NCI-H2196 treated with DMSO at 0.1 percent for 48 hours (cell line): ENCODE measurements at regions not wholly inside any gene's neighbourhood (a gene's known extent, or its start where the extent isn't known, plus 50 kb on each side); places are given as distances from the start of the nearest gene placed in this dataset.
"Not testable (repeated sequence)": the region's sequence is repeated elsewhere in the genome, so short reads cannot be mapped to it uniquely, and the experiment has no call there.

ENCODE experiments used
- DNase-seq: peaks from one replicate; lab custom pipeline; 2025; ENCODE audit not compliant: unreplicated experiment; lab: John Stamatoyannopoulos, UW

DNA sequence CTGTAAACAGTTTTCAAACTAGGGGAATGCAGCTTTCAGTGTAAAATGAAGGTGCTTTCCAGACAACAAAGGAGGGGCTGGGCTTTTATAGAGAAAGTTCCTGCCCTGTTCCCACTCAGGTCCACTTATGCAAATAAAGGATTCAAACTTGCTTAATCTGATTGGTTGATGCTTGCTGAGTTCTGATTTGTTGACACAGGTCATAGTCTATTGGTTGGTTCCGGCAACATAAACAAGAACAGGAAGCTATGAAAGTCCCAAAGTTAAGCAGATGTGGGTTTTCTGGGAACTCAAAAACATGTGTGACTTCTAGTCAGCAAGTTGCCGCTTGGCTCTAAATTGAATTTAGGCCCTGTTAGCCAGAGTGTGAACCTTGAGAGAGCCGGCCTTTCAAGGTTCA lies 194.2 kb upstream of the SVIL start:
- no peak for DNase-seq

DNA sequence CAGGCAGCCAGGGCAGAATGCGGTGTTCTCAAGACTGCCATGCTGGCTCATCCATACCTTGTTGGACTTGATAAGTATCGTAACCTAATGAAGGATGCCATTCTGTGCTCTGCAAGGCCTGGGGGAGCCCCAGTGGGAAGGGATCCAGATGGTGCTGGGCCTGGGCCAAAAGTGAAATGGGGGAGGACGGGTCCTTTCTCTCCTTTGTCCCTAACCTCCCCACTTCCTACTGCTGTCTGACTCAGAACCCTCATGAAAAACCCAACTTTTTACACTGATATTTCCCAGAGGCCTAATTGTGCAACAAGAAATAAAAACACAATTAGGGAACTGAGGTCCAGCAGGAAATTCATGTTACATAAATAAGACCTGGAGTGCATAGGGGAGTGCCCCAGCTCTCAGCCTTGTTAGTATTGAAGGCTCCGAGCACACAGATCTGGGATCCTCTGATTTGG lies 193.7 kb upstream of the SVIL start:
- DNase-seq, result no peak

DNA sequence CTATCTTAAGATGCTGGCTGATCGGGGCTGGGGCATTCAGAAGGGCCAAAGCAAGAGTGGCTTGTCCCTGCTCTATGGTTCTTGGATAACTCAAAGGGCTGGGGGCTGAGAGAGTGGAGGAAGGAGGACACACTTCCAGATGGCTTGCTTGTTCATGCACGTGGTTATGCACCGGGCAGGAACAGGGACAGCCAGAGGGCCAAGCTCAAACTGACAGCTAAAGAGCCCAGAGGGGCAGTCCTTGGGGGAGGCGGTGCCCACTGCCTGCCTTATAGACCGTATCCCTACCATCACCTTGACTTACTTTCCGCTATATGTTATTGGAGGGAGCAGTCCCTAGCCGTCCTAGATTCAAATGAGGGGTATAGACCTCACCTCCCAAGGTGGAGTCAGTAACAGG lies 192.7 kb upstream of the SVIL start:
- no peak for DNase-seq

DNA sequence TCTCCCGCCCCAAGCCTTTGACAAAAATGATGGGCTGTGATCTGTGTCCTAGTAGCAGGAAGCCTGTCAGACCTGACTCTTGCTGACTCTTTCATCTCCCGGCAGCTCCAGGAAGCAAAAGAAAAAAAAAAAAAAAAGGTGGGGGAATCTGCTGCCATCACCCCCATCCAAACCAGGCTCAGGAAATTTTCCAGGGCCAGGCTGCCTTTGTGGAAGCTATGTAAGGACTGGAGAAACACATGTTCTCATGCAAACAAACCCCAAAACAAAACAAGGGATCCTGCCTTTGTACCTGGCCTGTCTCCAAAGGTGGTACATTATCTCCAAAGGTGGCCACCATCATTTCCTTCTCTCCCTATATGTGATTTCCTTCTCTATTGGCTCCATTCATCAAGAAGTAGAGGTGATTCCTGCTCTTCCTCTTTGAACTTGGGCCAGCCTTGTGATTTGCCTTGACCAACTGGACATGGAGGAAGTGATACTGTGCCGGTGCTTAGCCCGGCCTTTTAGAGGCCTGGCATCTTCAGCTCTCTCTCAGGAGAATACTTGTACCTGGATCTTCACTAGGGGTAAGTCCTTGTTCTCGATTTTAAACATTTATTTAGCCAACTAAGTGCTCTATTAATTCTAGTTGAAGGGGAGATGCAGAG lies 192.2 kb upstream of the SVIL start:
- DNase-seq, result no peak

DNA sequence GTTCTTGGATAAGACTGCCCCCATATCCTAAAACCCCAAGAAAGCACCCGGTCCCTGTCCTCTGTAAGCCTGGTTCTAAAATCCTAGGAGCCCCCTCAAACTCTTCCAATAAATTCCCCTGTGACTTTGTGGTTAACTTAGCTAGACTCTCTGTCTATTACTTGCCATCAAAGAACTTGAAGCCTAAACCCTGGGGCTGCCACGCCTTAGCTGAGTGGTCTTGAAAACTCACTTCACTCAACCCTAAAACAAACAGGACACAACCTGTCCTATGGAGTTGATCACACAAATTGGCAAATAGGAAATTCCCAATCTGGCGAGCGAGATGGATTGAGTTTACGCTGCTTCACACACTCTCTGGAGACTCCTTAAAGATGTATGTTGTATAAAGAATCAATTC lies 191.4 kb upstream of the SVIL start:
- no peak for DNase-seq

DNA sequence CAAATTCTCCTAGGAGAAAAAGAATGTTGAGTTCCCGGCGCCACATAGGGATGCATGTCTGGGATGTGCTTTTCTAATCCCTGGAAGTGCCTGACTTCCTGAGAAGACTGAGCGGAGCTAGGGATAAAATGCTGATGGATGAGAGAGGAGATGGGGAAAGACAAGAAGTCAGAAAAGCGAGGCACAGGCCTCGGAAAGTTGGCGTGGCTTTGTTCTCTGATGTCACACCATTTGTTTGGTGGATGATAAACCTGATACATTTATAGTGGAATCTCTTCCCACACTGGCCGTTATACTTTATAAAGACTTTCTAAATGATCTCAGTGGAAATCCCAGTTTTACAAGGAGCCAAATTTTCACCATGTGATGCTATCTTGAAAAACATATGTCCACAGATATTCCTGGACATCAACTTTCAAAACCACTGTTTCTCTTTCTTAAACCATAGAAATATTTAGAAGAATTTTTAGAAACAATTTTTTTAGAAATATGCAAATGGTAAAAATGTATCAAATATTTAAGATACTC lies 188.8 kb upstream of the SVIL start:
- DNase-seq, result no peak

DNA sequence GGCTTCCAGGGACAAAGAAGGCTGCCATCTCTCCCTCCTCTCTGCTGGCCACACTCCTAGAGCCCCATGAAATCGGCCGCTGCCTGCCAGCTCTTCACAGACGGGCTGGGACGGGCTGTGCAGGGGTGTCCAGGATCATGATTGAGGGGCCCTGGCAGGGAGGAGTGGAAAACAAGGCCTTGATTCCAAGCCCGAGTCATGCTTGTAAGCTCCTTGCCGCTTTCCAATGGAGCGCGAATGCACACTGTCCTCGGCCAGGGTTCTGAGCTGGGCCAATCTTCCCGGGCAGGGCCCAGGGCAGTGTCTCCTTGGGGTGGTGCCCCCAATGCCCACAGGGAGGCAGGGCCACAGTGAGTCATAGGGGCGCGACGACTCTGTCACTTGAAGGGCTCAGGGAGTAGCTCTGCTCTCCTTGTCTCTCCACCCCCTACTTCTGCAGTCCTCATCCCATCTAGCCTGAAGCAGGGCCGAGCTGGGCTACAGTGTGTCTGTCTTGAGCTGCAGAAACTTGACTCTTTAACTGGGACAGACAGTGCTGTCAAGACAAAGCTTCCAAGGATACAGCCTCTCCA lies 186.2 kb upstream of the SVIL start:
- no peak for DNase-seq

DNA sequence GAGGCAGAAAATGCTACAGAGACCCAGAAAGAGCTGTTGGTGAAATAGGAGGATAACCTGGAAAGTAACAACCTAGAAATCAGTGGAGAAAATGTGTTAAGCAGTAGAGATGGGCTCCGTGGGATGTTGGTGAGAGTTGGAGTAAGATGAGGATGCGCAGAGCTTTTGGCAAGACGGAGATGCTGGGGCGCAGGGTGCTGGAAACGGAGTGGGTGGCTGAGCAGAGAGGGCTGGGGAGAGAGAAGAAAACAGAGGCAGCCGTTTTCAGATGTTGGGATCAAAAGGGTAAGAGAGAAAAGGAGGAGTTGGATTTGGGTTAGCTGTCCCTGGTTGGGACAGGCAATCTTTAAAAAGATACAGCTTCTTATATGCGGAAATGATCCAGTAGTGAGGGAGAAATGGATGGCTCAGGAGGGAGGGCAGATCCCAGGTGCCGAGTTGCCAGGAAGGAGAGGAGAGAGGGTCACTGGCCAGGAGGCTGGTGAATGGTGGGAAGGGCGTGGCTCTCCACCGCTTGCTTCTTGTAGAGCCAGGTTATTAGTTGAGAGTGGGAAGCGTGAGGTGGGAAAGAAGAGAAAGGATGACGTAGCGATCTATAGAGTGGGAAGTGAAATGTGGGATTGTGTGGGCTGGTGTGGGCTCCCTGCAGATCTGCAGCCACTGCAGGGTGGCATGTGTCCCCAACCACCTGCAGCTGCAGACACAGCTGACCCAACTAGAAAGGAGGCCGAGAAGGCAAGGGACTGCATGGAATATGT lies 182.2 kb upstream of the SVIL start:
- DNase-seq, result no peak

DNA sequence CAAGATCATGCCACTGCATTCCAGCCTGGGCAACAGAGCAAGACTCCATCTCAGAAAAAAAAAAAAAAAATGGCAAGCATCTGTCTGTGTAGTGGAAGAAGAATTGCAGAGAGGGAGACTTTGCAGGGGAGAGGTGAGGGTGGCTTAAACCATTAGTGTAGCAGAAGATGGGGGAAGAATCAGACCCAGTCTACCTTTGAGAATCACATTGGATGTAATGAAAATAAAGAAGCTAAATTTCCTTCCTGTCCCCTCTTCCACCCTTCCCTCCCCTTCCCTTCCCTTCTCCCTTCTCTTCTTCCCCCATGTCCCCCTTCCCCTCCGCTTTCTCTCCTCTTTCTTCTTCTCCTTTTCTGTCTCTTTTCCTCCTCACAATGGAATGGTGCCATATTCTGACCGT lies 180.8 kb upstream of the SVIL start:
- DNase-seq, result no peak

DNA sequence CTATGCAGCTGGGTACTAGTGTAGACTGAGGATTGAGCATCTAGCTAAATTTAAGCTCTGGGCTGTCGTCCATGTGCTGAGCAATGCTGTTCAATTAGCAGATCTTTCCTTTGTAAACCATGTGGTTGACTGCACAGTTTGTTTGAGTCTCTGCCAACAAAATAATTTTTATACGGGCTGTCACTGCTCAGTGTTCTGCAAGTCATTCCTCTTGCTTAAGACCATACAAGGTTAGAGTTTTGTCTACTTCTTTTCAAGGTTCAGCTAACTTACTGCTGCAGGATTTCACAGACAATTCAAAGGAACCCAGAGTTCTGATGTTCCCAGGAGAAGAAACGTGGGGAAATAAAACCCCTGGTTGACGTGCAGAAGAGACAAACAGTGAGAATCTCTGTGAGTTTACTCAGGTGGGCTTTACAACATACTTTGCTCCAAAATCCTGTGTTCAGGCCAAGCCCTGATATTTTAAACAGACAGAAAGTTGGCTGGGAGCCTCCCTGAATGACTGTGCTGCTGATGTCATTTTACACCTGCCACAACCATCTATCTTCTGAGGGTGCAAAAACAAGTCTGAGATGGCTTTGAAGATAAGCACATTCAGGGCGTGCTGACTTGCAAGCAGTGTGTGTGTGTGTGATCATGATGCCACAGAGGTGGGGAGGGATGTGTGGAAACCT lies 177.1 kb upstream of the SVIL start:
- DNase-seq, result no peak

DNA sequence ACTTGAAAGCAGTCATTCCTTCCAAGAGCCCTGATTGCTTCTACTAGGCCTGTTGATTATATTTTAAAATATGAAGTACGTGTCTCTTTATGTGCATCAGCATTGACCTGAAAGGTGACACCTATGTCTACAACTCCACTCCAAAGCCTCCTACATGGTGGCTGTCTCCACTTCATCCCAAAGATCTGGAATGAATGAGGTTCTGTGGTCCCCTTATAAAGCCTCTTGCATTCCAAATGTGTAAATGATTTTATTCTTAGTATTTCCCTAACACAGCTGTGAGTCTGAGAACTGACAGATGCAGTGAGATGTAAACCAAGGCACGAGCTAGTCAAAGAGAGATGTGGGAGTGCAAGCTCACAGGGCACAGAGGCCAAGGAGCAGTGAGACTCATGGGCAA lies 176.0 kb upstream of the SVIL start:
- no peak for DNase-seq

DNA sequence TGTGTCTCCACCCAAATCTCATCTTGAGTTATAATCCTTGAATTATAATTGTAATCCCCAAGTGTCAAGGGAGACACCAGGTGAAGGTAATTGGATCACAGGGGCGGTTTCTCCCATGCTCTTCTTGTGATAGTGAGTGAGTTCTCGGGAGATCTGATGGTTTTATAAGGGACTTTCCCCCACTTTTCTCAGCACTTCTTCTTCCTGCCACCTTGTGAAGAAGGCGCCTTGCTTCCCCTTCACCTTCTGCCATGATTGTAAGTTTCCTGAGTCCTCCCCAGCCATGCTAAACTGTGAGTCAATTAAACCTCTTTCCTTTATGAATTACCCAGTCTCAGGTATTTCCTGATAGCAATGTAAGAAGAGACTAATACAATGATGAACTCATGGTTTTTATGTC lies 175.5 kb upstream of the SVIL start:
- DNase-seq, result not testable (repeated sequence)

DNA sequence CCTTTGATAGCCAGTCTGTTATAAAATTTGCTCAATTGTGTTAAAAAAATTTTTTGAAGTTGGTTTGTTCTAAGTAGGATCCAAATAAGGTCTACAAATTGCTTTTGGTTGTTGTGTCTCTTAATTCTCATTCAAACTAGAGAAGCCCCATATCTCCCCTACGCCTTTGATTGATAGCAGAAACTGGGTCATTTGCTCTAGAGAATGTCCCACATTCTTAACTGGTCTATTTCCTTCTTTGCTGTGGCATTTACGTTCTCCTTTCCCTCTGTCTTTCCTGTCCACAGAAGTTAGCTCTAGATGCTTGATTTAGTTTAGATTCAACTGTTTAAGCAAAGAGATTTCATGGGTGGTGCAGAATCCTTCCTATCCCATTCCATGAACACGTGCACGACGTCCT lies 174.6 kb upstream of the SVIL start:
- no peak for DNase-seq

DNA sequence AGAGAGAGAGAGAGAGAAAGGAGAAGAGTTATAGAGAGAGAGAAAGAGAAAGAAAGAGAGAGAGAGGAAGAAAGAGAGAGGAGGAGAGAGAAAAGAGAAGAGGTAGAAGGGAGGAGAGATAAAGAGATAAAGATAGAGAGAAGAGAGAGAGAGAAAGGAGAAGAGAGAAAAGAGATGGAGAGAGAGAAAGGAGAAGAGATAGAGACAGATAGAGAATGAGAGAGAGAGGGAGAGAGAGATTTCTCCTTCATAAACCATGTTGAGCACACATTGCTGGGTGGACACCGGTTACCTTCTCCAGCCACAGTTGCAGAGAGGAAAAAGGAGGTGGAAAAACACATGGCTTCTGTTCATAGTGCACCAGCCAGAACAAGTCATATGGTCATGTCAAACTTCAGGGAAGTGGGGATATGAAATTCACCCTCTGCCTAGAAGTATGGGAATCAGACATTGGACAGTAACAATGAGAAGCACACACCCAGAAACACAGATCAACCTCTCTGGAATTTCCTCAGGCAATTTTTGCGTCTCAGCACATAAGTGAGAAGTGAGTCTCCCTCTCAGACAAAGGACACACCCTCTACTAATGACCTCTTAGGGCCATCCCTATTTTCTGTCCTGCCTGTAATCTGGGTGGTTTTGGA lies 172.5 kb upstream of the SVIL start:
- DNase-seq, result no peak

DNA sequence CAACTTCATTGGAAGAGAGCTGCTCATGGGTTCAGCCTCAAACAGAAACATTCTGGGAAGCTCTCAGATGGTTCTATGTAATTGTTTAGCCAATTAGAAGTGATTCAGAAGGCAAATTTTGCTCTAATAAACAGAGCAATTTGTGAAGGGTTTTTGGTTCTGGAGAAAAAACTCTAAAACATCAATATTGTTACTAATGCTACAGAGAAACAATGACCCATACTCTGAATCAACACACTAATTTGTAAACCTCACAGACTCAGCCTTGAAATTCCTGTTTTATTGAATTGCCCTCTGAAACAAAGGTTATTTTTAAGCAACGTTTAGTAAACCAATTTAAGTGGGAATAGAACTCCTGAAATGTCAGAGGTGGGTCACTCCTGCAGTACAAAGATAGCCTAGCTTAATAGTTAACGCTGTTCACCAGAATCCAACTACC lies 171.6 kb upstream of the SVIL start:
- no peak for DNase-seq

DNA sequence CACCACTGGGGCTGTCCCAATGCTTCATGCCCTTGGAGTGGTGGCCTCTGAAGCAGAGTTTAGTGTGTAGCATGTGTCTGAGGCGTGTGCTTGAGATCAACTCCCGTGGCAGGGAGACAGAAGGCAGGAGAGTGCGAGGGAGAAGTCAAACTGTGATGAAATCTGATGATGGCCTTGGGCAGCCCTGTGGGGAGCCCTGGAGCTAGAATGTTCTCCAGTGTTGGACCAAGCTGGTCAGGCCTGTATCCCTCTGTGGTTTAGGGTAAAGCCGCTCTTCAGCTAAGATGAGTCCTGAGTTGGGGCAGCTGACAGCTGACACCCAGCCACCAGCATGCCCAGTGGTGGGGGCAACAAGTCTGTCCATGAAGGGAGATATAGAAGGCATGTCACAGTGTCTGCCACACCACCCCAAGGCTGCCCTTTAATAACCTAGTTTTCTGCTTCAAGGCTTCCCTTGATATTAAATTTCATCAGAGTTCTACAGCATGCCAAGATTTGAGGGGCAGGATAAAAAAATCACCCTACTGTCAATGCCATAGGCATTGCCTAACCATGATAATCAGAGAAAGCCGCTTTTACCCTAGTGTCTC lies 170.5 kb upstream of the SVIL start:
- DNase-seq, result no peak

DNA sequence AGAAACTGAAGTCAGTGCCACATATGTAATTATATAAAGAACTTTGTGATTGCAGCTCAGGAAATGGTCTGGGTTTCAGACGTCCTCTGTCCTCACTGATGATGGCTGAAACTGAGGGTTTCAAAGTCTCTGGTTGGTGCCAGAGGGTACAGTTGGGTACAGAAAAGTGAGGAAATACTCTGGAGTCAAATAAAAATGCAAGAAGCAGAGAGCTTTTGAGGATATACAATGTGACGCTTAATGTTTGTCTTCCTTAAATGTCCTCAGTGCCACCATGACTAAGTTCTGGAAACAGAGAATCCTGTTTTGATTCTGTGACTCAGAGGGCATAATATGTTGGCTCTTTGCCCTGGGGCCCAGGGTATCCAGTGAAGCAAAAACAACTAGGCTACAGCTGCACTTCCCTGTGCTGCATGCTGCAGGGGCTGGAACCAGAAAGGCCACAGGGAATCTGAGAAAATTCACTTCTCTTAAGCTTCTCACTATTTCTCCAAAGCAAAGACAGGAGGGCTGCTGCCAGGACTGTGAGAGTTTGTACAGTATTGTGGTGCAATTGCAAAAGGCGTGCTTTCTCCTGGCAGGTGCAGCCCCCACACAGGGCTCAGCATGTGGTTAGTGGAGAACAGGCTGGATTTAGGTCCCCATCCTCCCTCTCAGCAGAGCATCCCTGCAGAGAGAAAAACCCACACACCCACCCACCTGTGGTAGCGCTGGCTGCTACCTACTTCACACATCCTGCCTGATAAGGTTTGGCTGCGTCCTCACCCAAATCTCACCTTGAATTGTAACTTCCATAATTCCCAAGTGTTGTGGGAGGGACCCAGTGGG lies 169.5 kb upstream of the SVIL start:
- DNase-seq, result no peak

DNA sequence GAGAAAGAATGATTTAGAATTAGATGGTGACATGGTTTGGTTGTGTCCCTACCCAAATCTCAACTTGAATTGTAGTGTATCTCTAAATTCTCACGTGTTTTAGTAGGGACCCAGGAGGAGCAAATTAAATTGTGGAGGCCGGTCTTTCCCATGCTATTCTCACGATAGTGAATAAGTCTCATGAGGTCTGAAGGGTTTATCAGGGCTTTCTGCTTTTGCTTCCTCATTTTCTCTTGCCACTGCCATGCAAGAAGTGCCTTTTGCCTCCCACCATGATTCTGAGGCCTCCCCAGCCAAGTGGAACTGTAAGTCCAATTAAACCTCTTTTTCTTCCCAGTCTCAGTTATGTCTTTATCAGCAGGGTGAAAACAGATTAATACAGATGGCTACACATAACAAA lies 167.4 kb upstream of the SVIL start:
- no peak for DNase-seq

DNA sequence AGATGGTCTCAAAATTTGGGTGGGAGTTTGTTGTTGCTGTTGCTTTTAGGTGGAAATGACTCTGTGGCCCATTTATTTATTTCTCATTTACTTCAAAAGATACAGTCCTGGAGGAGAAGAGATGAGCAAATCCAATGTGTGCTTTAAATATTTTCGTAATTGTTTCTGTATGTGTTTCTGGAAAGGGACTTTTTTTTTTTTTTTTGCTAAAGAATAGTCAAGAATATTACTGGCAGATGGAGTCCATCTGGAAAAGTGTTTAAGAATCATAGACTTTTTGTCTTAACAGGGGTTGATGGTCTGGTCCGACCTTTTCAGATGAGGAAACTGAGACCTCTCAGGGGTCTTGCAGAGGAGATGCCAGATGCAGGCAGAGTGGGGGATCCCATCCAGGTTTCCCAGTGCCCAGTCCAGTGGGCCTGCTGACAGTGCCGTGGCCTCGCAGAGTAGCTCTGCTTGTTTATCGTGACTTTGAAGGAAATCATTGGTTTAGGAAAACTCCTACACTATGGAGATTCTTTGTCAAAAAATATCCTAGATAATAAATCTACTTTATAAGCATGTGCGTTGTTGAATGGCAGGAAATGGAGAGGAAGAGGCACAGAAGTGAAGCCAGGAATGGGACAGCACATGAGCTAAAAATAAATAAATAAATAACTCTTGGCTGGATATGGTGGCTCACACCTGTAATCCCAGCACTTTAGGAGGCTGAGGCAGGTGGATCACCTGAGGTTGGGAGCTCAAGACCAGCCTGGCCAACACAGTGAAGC lies 164.3 kb upstream of the SVIL start:
- no peak for DNase-seq
